ENCODE measurements at regions not wholly inside any gene's neighbourhood (a gene's known extent, or its start where the extent isn't known, plus 50 kb on each side); places are given as distances from the start of the nearest gene placed in this dataset.

- no peaks in the 10 kb centered on the region for H3K27me3 ChIP-seq (ENCODE audit: insufficient read depth)
- no peaks in the 10 kb centered on the region for H3K79me2 ChIP-seq (replicated peaks; ENCODE audit: insufficient read depth)
- H3K9me2 ChIP-seq (ENCODE audit: insufficient read depth) = no peaks in the 10 kb centered on the region
- no peak overlapping the region; the same call in 1 of the 2 replicates for H3K4me2 ChIP-seq
- H3K4me1 ChIP-seq (ENCODE audit: insufficient read depth) = no peaks in the 10 kb centered on the region
- H3K27ac ChIP-seq (ENCODE audit: low read depth) = no peak overlapping the region
- Mint-ChIP-seq H3K27me3 (ENCODE audit: insufficient read depth, low read depth, poor library complexity) (no peaks in the 10 kb centered on the region), H3K4me3 (no peak overlapping the region), H3K27ac (peak overlapping the region; percentile 20), H3K9me3 (no peaks in the 10 kb centered on the region), H3K4me1 (peaks cover 11% of the 10 kb centered on the region; the same call in 2 of the 3 replicates), H3K36me3 (ENCODE audit: low read depth) (no peaks in the 10 kb centered on the region)
- no peak overlapping the region for H2AFZ ChIP-seq
- no peaks in the 10 kb centered on the region for H4K20me1 ChIP-seq (replicated peaks; ENCODE audit: insufficient read depth)
- H3K4me3 ChIP-seq = no peak overlapping the region
- ATAC-seq (peak; percentile 96), DNase-seq (ENCODE audit: low spot score) (peak; percentile 60)
- no peaks in the 10 kb centered on the region for H3F3A ChIP-seq (replicated peaks; ENCODE audit: low read depth)
- H3K36me3 ChIP-seq (ENCODE audit: insufficient read depth) = no peaks in the 10 kb centered on the region
- TF ChIP-seq, protein P1, sequence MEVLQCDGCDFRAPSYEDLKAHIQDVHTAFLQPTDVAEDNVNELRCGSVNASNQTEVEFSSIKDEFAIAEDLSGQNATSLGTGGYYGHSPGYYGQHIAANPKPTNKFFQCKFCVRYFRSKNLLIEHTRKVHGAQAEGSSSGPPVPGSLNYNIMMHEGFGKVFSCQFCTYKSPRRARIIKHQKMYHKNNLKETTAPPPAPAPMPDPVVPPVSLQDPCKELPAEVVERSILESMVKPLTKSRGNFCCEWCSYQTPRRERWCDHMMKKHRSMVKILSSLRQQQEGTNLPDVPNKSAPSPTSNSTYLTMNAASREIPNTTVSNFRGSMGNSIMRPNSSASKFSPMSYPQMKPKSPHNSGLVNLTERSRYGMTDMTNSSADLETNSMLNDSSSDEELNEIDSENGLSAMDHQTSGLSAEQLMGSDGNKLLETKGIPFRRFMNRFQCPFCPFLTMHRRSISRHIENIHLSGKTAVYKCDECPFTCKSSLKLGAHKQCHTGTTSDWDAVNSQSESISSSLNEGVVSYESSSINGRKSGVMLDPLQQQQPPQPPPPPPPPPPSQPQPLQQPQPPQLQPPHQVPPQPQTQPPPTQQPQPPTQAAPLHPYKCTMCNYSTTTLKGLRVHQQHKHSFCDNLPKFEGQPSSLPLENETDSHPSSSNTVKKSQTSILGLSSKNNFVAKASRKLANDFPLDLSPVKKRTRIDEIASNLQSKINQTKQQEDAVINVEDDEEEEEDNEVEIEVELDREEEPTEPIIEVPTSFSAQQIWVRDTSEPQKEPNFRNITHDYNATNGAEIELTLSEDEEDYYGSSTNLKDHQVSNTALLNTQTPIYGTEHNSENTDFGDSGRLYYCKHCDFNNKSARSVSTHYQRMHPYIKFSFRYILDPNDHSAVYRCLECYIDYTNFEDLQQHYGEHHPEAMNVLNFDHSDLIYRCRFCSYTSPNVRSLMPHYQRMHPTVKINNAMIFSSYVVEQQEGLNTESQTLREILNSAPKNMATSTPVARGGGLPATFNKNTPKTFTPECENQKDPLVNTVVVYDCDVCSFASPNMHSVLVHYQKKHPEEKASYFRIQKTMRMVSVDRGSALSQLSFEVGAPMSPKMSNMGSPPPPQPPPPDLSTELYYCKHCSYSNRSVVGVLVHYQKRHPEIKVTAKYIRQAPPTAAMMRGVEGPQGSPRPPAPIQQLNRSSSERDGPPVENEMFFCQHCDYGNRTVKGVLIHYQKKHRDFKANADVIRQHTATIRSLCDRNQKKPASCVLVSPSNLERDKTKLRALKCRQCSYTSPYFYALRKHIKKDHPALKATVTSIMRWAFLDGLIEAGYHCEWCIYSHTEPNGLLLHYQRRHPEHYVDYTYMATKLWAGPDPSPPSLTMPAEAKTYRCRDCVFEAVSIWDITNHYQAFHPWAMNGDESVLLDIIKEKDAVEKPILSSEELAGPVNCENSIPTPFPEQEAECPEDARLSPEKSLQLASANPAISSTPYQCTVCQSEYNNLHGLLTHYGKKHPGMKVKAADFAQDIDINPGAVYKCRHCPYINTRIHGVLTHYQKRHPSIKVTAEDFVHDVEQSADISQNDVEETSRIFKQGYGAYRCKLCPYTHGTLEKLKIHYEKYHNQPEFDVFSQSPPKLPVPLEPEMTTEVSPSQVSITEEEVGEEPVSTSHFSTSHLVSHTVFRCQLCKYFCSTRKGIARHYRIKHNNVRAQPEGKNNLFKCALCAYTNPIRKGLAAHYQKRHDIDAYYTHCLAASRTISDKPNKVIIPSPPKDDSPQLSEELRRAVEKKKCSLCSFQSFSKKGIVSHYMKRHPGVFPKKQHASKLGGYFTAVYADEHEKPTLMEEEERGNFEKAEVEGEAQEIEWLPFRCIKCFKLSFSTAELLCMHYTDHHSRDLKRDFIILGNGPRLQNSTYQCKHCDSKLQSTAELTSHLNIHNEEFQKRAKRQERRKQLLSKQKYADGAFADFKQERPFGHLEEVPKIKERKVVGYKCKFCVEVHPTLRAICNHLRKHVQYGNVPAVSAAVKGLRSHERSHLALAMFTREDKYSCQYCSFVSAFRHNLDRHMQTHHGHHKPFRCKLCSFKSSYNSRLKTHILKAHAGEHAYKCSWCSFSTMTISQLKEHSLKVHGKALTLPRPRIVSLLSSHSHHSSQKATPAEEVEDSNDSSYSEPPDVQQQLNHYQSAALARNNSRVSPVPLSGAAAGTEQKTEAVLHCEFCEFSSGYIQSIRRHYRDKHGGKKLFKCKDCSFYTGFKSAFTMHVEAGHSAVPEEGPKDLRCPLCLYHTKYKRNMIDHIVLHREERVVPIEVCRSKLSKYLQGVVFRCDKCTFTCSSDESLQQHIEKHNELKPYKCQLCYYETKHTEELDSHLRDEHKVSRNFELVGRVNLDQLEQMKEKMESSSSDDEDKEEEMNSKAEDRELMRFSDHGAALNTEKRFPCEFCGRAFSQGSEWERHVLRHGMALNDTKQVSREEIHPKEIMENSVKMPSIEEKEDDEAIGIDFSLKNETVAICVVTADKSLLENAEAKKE (CRISPR knock-in tag; IDR thresholded peaks at IDR 0.05) = peak; percentile 88
- peak; percentile 39; the same call in 1 of the 2 replicates for TF ChIP-seq CREB1 (CRISPR knock-in tag; IDR thresholded peaks at IDR 0.05; ENCODE audit: low read depth)
- TF ChIP-seq ZNF114 (CRISPR knock-in tag; IDR thresholded peaks at IDR 0.05) = peak; percentile 48; the same call in 1 of the 2 replicates
- no peak for TF ChIP-seq EZH2 (IDR thresholded peaks at IDR 0.05; ENCODE audit: low read depth, unreplicated experiment)
Observed at GRCh38 chr4:30443289-30443688, 276.9 kb upstream of the PCDH7 start.

DNA sequence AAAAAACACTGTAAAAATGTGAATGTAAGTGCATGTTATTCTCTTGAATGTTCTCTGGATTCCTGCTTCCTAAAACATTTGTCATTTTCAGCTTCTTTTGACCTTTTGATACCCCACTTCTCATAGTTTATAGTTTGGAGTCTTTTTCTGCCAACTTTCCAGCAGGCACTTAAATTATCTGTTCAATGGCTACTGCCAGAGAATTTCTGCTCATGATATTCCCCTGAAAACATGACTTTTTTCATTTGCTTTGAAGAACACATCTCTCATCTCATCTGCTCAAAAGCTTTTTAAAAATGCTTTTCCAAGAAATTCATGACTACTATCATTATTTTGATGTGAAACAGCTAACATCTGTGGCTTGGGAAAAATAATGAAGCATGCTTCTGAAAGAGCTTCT is 269.7 kb upstream of the PCDH7 start:
- Histone ChIP-seq H3K79me2 (replicated peaks; ENCODE audit: insufficient read depth) (no peaks in the 10 kb centered on the region), H3K27ac (ENCODE audit: low read depth) (no peak overlapping the region), H3K4me3 (no peak overlapping the region), H3K27me3 (ENCODE audit: insufficient read depth) (no peaks in the 10 kb centered on the region), H3F3A (replicated peaks; ENCODE audit: low read depth) (no peaks in the 10 kb centered on the region), H2AFZ (no peak overlapping the region), H3K36me3 (ENCODE audit: insufficient read depth) (no peaks in the 10 kb centered on the region), H3K4me2 (no peak overlapping the region), H3K4me1 (ENCODE audit: insufficient read depth) (no peaks in the 10 kb centered on the region), H3K9me2 (ENCODE audit: insufficient read depth) (no peaks in the 10 kb centered on the region), H4K20me1 (replicated peaks; ENCODE audit: insufficient read depth) (no peaks in the 10 kb centered on the region)
- no peak overlapping the region for H3K4me3 Mint-ChIP-seq
- H3K4me1 Mint-ChIP-seq = no peaks in the 10 kb centered on the region
- peaks cover 2% of the 10 kb centered on the region for H3K27me3 Mint-ChIP-seq (ENCODE audit: insufficient read depth, low read depth, poor library complexity)
- H3K27ac Mint-ChIP-seq = no peak overlapping the region
- H3K36me3 Mint-ChIP-seq (ENCODE audit: low read depth) = no peaks in the 10 kb centered on the region
- ATAC-seq = no peak
- no peak for TF ChIP-seq POLR2AphosphoS5 (IDR thresholded peaks at IDR 0.05; ENCODE audit: low read depth)
- TF ChIP-seq NANOG (IDR thresholded peaks at IDR 0.05; ENCODE audit: borderline replicate concordance) = no peak
- TF ChIP-seq CREB1 (CRISPR knock-in tag; IDR thresholded peaks at IDR 0.05; ENCODE audit: low read depth) = no peak
- TF ChIP-seq ZNF331 (CRISPR knock-in tag; IDR thresholded peaks at IDR 0.05; ENCODE audit: low read depth) = no peak
- H3K9me3 Mint-ChIP-seq = no peaks in the 10 kb centered on the region; the same call in 2 of the 3 replicates
- DNase-seq (ENCODE audit: low spot score) = no peak
